IPS-NIHi7 (cell line): ENCODE measurements at regions not wholly inside any gene's neighbourhood (a gene's known extent, or its start where the extent isn't known, plus 50 kb on each side); places are given as distances from the start of the nearest gene placed in this dataset.
"Not testable (repeated sequence)": the region's sequence is repeated elsewhere in the genome, so short reads cannot be mapped to it uniquely, and the experiment has no call there.

ENCODE experiments used
- DNase-seq: peaks from one replicate; pipeline ENCODE4 v3.0.0; 2012; ENCODE audit warnings: mixed read lengths; ENCODE audit errors: extremely low spot score

DNA sequence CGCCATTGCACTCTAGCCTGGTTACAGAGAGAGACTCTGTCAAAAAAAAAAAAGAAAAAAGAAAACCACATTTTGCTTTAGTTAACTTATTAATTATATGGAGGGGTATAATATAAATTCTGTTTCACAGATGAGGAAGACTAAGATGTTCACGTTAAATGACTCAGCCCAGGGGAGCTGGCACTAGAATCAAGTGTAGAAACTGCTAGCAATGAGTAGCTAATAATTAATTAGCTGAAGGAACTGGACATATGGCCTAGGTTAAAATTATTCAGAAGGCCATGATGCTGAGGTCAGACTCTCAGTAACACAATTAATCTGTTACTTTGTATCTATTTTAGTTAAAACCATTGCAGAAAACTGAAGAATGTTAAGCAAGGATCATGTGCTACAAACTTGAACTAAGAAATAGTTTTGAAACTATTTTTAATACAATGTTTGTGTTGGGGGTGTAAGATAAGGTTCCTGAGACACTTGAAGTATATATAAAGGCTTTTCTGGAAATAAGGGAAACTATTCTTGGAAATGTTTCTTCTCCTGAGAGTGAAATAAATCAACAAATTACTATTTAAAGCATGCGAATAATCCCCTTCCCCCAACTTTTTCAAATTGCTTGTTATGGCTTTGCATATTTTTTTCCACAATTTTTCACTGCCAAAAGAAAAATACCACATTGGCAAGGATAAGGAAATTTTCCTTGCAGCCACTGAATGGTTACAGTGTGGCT is 589.3 kb downstream of the SOX5 start:
- DNase-seq: no peak

- peak; percentile 29 for DNase-seq
Measured at GRCh38 chr12:23361971-23362370, 587.5 kb downstream of the SOX5 start.

DNA sequence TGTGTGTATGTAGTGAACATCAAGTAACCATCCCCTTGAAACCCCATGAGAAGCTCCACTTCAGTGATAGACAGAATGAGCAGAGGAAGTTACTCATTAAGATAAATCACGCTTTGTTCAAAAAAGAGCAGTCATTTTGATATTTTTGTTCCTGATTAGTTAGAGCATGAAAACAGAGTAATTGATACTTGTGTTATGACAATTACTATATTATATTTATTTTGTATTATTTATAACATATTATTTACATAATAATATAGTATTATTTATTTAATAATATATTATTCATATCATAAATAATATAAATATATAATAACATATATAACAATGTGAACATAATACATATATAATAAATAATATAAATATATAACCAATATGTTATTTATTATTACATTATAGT is 580.9 kb downstream of the SOX5 start:
- no peak for DNase-seq

DNA sequence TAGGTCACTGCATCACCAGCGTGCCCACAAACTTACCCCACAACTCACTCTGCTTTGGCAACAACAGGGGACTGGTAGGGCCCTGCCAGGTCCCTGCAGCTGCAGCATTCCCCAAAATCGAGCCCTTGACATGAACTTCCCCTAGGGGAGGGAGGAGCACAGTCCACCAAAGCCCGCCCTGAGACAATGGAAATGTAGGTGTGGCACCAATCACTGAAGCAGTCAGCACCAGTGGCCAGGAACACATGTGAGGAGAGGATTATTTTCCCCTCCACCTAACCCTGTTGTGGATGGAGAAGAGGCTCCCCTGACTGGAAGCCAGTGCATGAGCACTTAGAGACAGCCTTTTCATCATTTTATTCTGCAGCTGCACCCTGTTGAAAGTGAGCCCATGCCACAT is 573.8 kb downstream of the SOX5 start:
- DNase-seq: no peak

GRCh38 chr12:23376238-23376637 is 573.2 kb downstream of the SOX5 start:
- peak; percentile 53 for DNase-seq

DNA sequence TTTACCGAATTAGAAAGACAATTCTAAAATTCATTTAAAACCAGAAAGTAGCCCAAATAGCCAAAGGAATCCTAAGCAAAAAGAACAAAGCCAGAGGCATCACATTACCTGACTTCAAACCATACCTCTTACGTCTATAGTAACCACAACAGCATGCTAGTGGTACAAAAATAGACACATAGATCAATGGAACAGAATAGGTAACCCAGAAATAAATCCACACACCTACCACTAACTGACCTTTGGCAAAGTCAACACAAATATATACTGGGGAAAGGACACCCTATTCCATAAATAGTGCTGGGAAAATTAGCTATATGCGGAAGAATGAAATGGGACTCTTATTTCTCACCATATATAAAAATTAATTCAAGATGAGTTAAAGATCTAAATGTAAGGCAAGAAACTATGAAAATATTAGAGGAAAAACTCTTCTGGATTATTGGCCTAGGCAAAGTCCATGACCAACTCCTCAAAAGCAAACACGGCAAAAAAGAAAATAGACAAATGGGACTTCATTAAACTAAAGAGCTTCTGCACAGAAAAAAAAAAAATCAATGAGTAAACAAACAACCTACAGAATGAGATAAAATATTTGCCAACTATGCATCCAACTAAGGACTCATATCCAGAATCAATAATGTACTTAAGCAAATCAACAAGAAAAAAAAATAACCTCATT is 568.9 kb downstream of the SOX5 start:
- DNase-seq: no peak

GRCh38 chr12:23388898-23389297 is 560.6 kb downstream of the SOX5 start:
- DNase-seq: not testable (repeated sequence)

- not testable (repeated sequence) for DNase-seq
Measured at GRCh38 chr12:23389315-23389714, 560.2 kb downstream of the SOX5 start.

DNA sequence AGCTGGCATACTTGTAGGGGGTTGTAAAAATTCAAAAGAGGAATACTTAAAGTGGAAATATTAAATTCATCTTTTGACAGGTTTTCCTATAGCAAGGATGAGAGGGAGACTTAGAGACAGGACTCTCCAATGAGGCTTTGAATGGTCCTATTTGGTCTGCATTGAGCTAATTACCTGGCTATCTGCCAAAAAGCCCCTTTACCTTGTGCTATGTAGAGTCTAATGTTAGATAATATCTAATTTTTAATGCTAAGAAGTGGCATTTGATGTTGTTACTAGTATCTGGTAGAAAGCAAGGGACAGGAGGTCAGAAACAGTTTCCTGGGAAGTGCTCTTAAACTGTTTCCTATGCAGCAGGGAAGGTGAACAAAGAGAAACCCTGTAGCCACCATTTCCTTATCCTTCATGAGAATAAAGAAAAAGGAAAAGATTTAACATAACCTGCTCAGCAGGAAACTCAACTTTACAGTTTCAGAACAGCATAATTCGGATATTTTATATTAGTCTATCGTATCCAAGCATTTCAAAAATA is 550.0 kb downstream of the SOX5 start:
- no peak for DNase-seq

GRCh38 chr12:23415180-23415579 is 534.3 kb downstream of the SOX5 start:
- no peak for DNase-seq

DNA sequence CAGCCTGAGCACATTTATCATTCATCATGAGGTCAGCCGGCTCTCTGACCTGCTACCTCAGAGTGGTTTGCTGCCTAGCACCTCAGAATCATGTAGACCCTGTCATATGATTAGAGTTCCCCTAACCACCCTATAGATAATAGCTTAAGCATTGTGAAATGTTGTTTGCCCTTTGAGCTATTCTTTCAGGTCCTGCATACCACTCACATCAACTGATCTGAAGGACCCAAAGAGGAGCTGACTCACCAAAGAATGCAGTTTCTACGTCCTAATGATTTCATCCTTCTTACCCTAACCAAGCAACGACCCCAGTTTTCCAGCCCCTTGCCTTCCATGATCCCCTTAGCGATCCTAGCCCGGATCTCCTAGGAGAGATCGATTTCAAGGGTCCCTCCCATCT is 527.9 kb downstream of the SOX5 start:
- no peak for DNase-seq

DNA sequence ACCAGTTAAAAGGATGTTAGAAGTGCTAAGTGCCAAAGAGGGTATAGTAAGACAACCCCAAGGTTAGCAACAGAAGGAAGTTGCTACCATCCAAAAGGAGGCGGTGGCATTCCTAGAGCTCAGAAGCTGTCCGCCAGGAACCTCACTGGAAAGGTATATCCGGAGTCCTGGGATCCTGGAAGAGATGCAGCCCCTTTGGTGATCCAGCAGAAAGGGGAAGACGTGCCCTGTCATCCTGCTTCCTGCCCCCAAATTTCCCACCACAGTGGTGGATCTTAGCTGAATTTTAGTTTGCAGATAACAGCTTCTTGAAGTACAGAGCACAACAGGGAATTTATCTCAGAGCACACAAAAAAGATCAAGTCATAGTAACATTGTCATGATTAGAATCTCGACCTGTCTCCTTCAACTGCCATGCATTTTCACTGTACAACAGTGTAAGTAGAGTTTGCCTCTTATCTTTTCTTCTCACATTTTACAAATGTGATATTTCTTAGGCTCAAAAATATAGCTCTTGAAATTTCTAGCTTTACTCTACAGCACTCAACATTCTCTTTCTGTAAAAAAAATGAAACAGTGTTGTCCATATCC is 526.3 kb downstream of the SOX5 start:
- no peak for DNase-seq

DNA sequence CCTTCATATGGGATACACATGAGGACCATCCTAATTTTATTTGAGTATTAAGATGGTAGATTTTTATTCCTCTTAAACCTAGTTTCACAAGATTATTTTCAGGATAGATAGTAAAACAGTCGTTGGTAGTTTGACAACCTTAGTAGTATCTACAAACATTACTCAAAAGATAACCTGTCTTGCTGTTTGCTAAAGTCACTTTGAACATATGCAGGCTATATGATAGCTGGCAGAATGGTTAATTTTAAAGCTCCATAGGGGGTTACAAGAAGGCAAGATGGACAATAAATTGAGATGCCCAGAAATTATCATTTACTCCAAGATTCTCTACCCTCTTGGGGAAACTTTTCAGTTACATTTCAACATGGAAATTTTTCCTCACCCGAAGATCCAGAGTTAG is 525.7 kb downstream of the SOX5 start:
- no peak for DNase-seq

DNA sequence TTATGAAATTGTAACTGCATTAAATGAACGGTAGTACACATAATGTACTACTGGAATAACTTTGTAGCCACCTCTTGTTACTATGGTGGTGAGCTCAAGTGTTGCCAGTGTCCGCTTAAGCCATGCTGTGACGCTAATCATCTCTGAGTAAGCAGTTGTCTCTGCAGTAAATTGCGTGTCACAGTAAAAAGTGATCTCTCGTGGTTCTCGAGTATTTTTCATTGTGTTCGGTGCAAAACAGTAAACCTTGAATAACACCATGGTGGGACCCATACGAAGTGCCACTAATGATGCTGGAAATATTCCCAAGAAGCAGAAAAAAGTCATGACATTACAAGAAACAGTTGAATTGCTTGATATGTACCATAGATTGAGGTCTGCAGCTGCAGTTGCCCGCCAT is 524.8 kb downstream of the SOX5 start:
- DNase-seq: no peak

- DNase-seq: no peak
Measured at GRCh38 chr12:23426328-23426727, 523.1 kb downstream of the SOX5 start.

DNA sequence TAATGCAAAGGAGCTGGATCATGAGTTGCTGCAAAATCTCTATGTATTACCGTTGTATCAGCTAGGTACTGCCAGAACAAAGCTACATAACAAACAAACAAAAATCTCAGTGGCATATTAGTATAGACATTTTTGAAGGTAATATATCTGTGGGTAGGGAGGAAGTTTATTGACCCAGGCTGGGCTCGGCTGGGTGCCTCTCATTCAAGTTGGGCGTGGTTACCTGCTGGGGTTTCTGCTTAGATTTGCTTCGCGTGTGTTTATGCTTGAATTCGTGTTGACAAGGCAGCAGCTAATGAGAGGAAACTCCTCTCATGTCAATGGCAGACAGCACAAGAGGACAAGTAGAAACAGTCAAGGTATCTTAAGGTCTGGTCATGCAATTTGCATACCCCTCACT is 520.7 kb downstream of the SOX5 start:
- no peak for DNase-seq

DNA sequence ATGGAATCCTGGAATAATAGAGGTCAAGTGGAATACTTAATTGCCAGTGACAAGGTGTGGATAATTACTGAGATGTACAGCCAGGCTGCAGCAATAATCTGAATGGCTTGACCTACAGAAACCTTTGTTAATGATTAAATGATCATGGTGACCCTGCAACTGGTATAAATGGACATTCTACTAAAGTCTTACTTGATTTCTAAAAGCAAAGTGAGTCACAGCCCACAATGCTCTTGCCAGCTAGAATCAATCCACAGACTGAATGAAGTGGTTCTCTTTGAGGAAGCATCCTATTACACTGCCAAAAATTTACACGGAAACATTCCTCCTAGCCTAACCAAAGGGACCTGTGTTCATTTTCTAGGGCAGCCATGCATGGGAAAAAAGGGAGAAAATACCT is 518.5 kb downstream of the SOX5 start:
- DNase-seq: no peak

- DNase-seq: no peak
Measured at GRCh38 chr12:23433121-23433520, 516.3 kb downstream of the SOX5 start.

DNA sequence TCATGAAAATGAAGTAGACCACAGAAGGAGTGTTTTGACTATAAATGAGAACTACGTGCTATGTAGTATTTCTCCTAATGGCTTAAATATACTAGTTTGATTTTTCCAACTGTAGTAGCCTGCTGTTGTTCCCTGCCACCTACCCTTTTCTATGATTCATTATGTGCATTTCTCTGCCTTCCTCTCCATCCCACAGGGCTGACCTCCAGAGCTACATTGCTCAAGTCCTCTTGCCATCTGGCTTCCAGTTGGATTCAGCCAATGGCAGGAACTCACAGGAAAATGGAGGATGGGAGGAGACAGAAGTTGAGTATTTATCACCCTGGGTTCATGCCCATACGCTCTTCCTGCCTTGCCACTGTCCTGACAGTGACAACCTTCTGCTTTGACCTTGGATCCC is 515.3 kb downstream of the SOX5 start:
- no peak for DNase-seq

DNA sequence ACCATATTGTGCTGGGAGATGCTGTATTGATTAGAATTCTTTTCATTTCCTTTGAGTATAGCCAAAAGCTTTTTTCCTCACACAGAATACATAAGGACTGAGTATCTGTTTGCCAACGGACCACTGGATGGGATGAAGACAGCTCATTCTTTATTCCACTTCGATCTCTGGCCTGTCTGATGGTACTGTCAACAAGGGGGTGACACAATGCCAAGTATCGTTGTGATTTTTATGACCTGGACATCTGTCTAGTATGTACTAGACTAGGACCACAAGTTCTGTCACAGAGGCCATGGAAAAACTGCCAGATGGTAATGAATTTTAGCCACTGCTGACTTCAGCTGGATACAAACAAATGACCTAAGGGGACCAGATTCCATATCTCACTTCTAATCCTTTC is 502.7 kb downstream of the SOX5 start:
- DNase-seq: no peak

- DNase-seq: no peak
Measured at GRCh38 chr12:23450810-23451209, 498.7 kb downstream of the SOX5 start.

DNA sequence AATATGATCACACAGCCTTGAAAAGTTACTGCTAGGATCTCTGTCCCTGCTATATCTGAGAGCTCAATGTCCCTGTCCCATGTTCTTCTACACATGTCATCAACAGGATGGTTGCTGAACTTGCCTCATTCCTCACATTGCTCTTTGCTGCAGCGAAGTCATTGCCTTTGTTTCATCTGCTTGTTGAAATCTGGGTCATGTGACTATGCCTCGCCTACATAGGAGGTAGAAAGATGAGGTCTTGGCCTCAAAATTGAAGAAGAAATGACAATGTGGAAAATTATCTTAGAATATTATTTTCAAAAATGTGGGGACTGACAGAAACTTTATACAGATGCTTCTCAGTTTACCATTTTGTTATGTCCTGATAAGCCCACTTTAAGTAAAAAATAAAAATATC is 494.2 kb downstream of the SOX5 start:
- DNase-seq: no peak

GRCh38 chr12:23458640-23459039 is 490.8 kb downstream of the SOX5 start:
- no peak for DNase-seq
